LNCaP clone FGC (cell line): ENCODE measurements at regions not wholly inside any gene's neighbourhood (a gene's known extent, or its start where the extent isn't known, plus 50 kb on each side); places are given as distances from the start of the nearest gene placed in this dataset.

ENCODE experiments used
- DNase-seq: peaks from one replicate; pipeline ENCODE4 v3.0.0-alpha.2; 2011; ENCODE audit warnings: low read depth
- H3K4me3 ChIP-seq: 2 replicates; pipeline ENCODE4 v1.5.1; 2011; ENCODE audit warnings: mild to moderate bottlenecking, low read depth, low read length, control low read depth
- TF ChIP-seq, protein P1 (sequence below): IDR thresholded peaks from 2 replicates; pipeline ENCODE4 v1.5.1; 2012; ENCODE audit warnings: mild to moderate bottlenecking; ENCODE audit not compliant: control insufficient read depth, insufficient read depth; ENCODE audit errors: extremely low read depth

DNA sequence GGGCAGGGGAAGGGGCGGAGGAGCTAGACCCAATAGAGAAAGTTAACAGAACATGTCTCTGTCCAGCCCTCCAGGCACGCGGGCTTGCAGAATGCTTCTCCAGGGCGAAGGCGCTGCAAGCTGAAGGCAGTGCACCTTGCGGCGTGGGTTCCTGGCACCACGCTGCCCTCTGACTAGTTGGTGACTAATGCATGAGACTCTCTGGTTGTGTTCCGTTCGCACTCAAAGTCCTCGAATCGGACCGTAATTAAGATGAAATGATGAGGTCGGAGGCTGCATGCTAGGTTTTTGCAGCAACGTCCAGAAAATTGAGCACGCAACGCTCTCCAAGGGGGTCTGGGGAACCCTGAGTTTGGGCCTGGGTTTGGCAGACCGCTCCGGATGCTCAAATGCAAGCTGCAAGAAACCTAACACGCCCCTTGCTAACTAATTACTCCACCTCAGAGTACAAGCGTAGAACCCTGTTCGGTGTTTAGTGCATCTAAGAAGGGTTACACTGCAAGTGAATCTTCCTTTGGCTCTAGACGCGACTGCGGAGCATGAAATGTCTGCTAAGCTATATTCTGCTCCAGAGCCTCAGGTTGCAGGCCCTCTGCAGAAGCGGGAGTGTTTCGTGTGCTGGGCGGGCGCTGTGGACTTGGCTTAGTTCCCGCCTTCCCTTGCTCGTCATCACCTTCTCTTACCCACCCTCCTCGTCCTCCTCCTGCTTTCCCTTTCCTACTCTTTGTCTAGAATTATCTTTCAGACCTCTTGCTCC, 57.1 kb upstream of the NKAP start:
- H3K4me3 ChIP-seq, result no peak overlapping the region
- no peak for DNase-seq
- TF ChIP-seq, protein P1, sequence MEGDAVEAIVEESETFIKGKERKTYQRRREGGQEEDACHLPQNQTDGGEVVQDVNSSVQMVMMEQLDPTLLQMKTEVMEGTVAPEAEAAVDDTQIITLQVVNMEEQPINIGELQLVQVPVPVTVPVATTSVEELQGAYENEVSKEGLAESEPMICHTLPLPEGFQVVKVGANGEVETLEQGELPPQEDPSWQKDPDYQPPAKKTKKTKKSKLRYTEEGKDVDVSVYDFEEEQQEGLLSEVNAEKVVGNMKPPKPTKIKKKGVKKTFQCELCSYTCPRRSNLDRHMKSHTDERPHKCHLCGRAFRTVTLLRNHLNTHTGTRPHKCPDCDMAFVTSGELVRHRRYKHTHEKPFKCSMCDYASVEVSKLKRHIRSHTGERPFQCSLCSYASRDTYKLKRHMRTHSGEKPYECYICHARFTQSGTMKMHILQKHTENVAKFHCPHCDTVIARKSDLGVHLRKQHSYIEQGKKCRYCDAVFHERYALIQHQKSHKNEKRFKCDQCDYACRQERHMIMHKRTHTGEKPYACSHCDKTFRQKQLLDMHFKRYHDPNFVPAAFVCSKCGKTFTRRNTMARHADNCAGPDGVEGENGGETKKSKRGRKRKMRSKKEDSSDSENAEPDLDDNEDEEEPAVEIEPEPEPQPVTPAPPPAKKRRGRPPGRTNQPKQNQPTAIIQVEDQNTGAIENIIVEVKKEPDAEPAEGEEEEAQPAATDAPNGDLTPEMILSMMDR, result no peak

DNA sequence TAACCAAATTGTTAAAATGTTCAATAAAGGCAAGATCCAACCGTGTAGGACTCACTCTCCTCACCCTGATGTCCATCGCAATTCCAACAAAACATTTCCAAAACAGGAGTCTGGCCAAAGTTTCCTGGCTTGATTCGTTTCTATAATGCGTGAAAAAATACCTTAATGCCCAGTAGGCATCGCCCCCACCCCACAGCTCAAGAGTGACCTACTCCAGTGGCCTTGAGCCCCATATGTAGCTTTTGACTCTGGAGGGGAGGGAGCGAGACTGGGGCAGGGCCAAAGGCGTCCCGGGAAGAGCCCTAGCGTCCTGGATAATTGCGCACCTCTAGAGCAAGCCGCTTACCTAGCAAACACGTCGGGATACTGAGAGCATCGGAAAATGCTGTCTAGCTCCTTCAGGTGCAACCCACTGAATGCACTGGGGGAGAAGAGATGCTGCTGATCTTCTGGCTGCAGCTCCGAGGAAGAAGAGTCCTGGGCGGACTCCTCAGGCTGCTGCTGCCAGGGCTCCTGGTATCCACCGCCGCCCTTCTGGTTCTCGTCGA, 55.6 kb upstream of the NKAP start:
- DNase-seq, result no peak
- TF ChIP-seq, protein P1, result no peak
- no peak overlapping the region for H3K4me3 ChIP-seq

DNA sequence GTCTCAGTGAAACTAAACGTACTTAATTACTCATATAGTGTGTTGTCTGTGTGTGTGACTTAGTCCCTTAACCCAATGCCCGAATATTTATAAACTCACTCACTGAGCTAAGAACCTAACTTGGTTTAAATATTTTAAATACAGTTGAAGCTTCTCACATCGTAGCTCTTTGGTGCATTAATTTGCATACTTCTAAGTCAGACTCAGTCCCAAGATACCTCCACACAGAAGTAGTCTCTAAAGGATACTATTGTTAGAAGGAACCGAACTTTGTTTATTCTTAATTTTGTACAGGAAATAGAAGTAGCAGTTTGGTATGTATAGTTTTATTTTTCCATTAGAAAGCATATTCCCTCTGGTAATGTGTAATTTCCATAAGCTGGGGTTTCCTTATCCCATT, 54.0 kb upstream of the NKAP start:
- DNase-seq, result no peak
- TF ChIP-seq, protein P1, result no peak
- H3K4me3 ChIP-seq, result no peak overlapping the region

GRCh38 chrX:119996600-119997524, 53.3 kb upstream of the NKAP start:
- TF ChIP-seq, protein P1, result no peak
- no peak for DNase-seq
- H3K4me3 ChIP-seq, result no peak overlapping the region

- H3K4me3 ChIP-seq, result no peak overlapping the region
- TF ChIP-seq, protein P1, result no peak
- no peak for DNase-seq
Observed at GRCh38 chrX:119996069-119996468, 52.5 kb upstream of the NKAP start.
